GM12878 (cell line): ENCODE measurements at regions not wholly inside any gene's neighbourhood (a gene's known extent, or its start where the extent isn't known, plus 50 kb on each side); places are given as distances from the start of the nearest gene placed in this dataset.
"Not testable (repeated sequence)": the region's sequence is repeated elsewhere in the genome, so short reads cannot be mapped to it uniquely, and the experiment has no call there.

Experiments used
- ATAC-seq: fragments of 200-7000 bp; cut with Tn5 transposase; 3 replicates; pipeline ENCODE4 v1.9.1; 2020; ENCODE audit warnings: mild to moderate bottlenecking, moderate library complexity
- BruUV-seq: library from RNA; stranded (reverse); fragments of 400-500 nt; replicated peaks from 2 replicates; lab custom pipeline; 2021; lab: Mats Ljungman, UMichigan
- CTCF ChIA-PET: fragments of 300-600 bp; sonication (Branson Sonifier 250); formaldehyde crosslinking; extraction: SDS; loops from one replicate; lab custom pipeline; 2021; ENCODE audit warnings: inconsistent platforms; lab: Yijun Ruan, JAX
- POLR2A ChIA-PET: fragments of 350-600 bp; formaldehyde crosslinking; extraction: SDS; loops from one replicate; lab custom pipeline; 2021; ENCODE audit warnings: inconsistent platforms; lab: Charles Lee
- RAD21 ChIA-PET: fragments of 300-600 bp; sonication (Branson Sonifier 250); formaldehyde crosslinking; loops from one replicate; lab custom pipeline; 2023; ENCODE audit warnings: antibody characterized with exemption; ENCODE audit not compliant: unreplicated experiment; lab: Charles Lee
- SMC1A ChIA-PET: fragments of 300-600 bp; sonication (Branson Sonifier 250); formaldehyde crosslinking; loops from one replicate; lab custom pipeline; 2023; ENCODE audit not compliant: unreplicated experiment, uncharacterized antibody; lab: Charles Lee
- DNase-seq: peaks from one replicate; pipeline ENCODE4 v3.0.0-alpha.2; 2011; ENCODE audit warnings: low read depth, low spot score
- FAIRE-seq: peaks from 3 replicates; lab custom pipeline; 2011; peaks lifted over from hg19 to GRCh38; lab: Jason Lieb, UNC
- H2AFZ ChIP-seq: 2 replicates; pipeline ENCODE4 v1.6.0; 2011; ENCODE audit warnings: low read depth, low read length, control low read depth; ENCODE audit not compliant: control insufficient read depth
- H3K27ac ChIP-seq: 2 replicates; pipeline ENCODE4 v1.5.1; 2011; ENCODE audit warnings: control low read depth; ENCODE audit not compliant: control insufficient read depth, insufficient read depth
- H3K27me3 ChIP-seq, 2 experiments: replicated peaks in 1 of 2; 2 replicates each; pipeline versions ENCODE4 v1.6.0 to v1.6.1; 2011; ENCODE audit warnings: low read length in 1 of 2; ENCODE audit not compliant: control insufficient read depth in 2 of 2, insufficient read depth in 2 of 2
- H3K36me3 ChIP-seq, 2 experiments: 2 replicates each; pipeline ENCODE4 v1.5.1; 2011; ENCODE audit warnings: low read length in 1 of 2; ENCODE audit not compliant: control insufficient read depth in 2 of 2, insufficient read depth in 2 of 2
- H3K4me1 ChIP-seq: 2 replicates; pipeline ENCODE4 v1.6.1; 2011; ENCODE audit warnings: mild to moderate bottlenecking, low read length, moderate library complexity, mixed read lengths; ENCODE audit not compliant: control insufficient read depth, insufficient read depth
- H3K4me2 ChIP-seq: 2 replicates; pipeline ENCODE4 v1.6.0; 2011; ENCODE audit warnings: control low read depth; ENCODE audit not compliant: control insufficient read depth, insufficient read depth
- H3K4me3 ChIP-seq: fragments of 200-600 bp; sonication (generic); 2 replicates; pipeline ENCODE4 v1.5.1; 2016
- H3K79me2 ChIP-seq: 2 replicates; pipeline ENCODE4 v1.6.0; 2011; ENCODE audit warnings: low read length; ENCODE audit not compliant: control insufficient read depth, insufficient read depth
- H3K9ac ChIP-seq: 2 replicates; pipeline ENCODE4 v1.8.0; 2011; ENCODE audit warnings: low read length, control low read depth, mixed read lengths; ENCODE audit not compliant: control insufficient read depth, insufficient read depth
- H3K9me3 ChIP-seq: replicated peaks from 3 replicates; pipeline ENCODE4 v1.5.1; 2011; ENCODE audit warnings: mild to moderate bottlenecking, low read length; ENCODE audit not compliant: control insufficient read depth, insufficient read depth
- H4K20me1 ChIP-seq: 2 replicates; pipeline ENCODE4 v1.6.0; 2011; ENCODE audit not compliant: control insufficient read depth, insufficient read depth
- WGBS: methylation state at CpG from one replicate; pipeline ENCODE4 v1.1.6; 2016; ENCODE audit warnings: low lambda C conversion rate; ENCODE audit not compliant: insufficient replicate concordance, insufficient coverage; ENCODE audit errors: missing lambda C conversion rate; 5-methylcytosine and 5-hydroxymethylcytosine counted together
- in situ Hi-C: fragments of 300-500 bp; cut with MboI; formaldehyde crosslinking; loops from 9 replicates; pipeline ENCODE4 v1.14.3; 2018; ENCODE audit warnings: mixed read lengths
- intact Hi-C: fragments of 100-400 bp; cut with micrococcal nuclease; formaldehyde crosslinking; loops from one replicate; pipeline ENCODE4 v1.14.2; 2022; ENCODE audit not compliant: unreplicated experiment
- TF ChIP-seq, protein P1 (sequence below), 3 experiments: IDR thresholded peaks in 2 of 3; conservative IDR thresholded peaks in 1 of 3; 2 replicates each; pipeline ENCODE4 v1.5.1; 2011; ENCODE audit warnings: low read depth in 3 of 3, low read length in 3 of 3, mild to moderate bottlenecking in 3 of 3, control low read depth in 2 of 3, moderate library complexity in 2 of 3, inconsistent platforms in 1 of 3, mixed read lengths in 1 of 3; ENCODE audit not compliant: control insufficient read depth in 2 of 3, insufficient read depth in 1 of 3; ENCODE audit errors: extremely low read depth in 1 of 3

DNA sequence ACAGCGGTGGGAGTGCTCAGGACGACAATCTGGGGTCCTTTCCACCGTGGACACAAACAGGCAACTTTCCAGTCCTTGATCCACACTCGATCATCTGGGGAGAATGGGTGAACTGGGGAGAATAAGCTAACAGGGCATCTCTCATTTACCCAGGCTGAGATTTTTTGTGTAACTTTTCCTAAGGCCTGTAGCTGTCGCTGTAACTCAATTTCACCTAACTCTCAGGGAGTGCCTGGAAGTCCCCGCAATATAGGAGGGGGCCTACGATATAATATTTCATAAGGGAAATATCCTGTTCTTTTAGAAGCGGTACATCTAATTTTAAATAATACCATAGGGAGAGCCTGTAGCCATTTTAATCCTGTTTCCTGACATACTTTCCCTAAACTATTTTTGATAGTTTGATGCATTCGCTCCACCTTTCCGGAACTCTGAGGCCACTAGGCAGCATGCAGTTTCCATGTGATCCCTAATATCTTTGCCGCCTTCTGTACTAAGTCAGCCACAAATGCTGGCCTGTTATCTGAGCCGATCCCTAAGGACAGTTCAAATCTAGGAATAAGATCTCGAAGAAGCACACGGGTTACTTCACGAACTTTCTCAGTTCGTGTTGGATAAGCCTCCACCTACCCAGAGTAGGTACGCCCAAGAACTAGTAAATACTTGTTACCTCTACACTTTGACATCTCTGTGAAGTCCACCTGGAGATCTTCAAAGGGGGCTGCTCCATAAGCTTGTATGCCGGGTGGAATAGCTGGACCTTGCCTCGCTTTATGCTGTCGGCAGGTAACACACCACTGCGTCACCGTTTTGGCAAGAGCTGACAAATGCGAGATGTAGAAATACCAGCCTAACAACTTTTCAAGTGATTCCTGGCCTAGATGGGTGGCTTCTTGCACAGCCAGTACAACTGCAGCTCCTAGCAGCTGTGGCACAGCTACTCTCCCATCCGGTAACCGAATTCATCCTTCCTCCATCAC, 155.7 kb downstream of the UNC93B1 start:
- BruUV-seq, H3K4me2 ChIP-seq: not testable (repeated sequence)

GRCh38 chr11:67846303-67846702, 157.6 kb downstream of the UNC93B1 start:
- DNase-seq, in situ Hi-C loops, H3K4me2 ChIP-seq, H3K4me1 ChIP-seq, H3K27ac ChIP-seq, H3K79me2 ChIP-seq, RAD21 ChIA-PET, H3K4me3 ChIP-seq, ATAC-seq, H3K9ac ChIP-seq, H3K36me3 ChIP-seq, SMC1A ChIA-PET, H3K9me3 ChIP-seq, H2AFZ ChIP-seq, H3K27me3 ChIP-seq, H4K20me1 ChIP-seq, POLR2A ChIA-PET, CTCF ChIA-PET, FAIRE-seq, BruUV-seq, intact Hi-C loops: not testable (repeated sequence)
- WGBS, result 26% methylated on average over 3 of the region's 3 CpGs

More for the DNA sequence above, 155.7 kb downstream of the UNC93B1 start:
- H3K4me3 ChIP-seq, POLR2A ChIA-PET, H3K9me3 ChIP-seq, H3K36me3 ChIP-seq, H3K9ac ChIP-seq, FAIRE-seq, H4K20me1 ChIP-seq, ATAC-seq, DNase-seq, in situ Hi-C loops, H3K4me1 ChIP-seq, H3K27ac ChIP-seq, H3K79me2 ChIP-seq, H3K27me3 ChIP-seq, intact Hi-C loops, H2AFZ ChIP-seq: not testable (repeated sequence)
- whole genome bisulfite sequencing, result 47% methylated on average over 25 of the region's 25 CpGs
- ChIA-PET RAD21 (interaction anchor here (1.4 kb wide), 1 partner anchor 107 kb away, joined by 7 read pairs; no protein-coding TSS in a partner anchor), CTCF (interaction anchor here (0.7 to 1.0 kb wide), 2 partner anchors 107 to 108 kb away, joined by 3 to 4 read pairs; no protein-coding TSS in a partner anchor), SMC1A (interaction anchor here (1.9 kb wide), 1 partner anchor 108 kb away, joined by 5 read pairs; no protein-coding TSS in a partner anchor)
- TF ChIP-seq, protein P1, sequence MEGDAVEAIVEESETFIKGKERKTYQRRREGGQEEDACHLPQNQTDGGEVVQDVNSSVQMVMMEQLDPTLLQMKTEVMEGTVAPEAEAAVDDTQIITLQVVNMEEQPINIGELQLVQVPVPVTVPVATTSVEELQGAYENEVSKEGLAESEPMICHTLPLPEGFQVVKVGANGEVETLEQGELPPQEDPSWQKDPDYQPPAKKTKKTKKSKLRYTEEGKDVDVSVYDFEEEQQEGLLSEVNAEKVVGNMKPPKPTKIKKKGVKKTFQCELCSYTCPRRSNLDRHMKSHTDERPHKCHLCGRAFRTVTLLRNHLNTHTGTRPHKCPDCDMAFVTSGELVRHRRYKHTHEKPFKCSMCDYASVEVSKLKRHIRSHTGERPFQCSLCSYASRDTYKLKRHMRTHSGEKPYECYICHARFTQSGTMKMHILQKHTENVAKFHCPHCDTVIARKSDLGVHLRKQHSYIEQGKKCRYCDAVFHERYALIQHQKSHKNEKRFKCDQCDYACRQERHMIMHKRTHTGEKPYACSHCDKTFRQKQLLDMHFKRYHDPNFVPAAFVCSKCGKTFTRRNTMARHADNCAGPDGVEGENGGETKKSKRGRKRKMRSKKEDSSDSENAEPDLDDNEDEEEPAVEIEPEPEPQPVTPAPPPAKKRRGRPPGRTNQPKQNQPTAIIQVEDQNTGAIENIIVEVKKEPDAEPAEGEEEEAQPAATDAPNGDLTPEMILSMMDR (IDR thresholded peaks at IDR 0.05 in 2 of 3, conservative IDR thresholded peaks at IDR 0.05 in 1 of 3; ENCODE audit: control insufficient read depth in 2 of 3, extremely low read depth in 1 of 3, insufficient read depth in 1 of 3, low read depth in 3 of 3, low read length in 3 of 3), result peak; percentile 7 to 36 (median 19); a peak in 3 of 6 replicates

GRCh38 chr11:67845296-67845695, 158.6 kb downstream of the UNC93B1 start:
- WGBS, result 0% methylated on average over 2 of the region's 5 CpGs
- H2AFZ ChIP-seq, POLR2A ChIA-PET, H4K20me1 ChIP-seq, DNase-seq, H3K4me3 ChIP-seq, H3K27me3 ChIP-seq, FAIRE-seq, H3K79me2 ChIP-seq, H3K4me2 ChIP-seq, in situ Hi-C loops, SMC1A ChIA-PET, H3K9ac ChIP-seq, H3K9me3 ChIP-seq, H3K4me1 ChIP-seq, CTCF ChIA-PET, H3K27ac ChIP-seq, BruUV-seq, H3K36me3 ChIP-seq, ATAC-seq, intact Hi-C loops, RAD21 ChIA-PET: not testable (repeated sequence)
